KMS-11 (cell line): ENCODE measurements at regions not wholly inside any gene's neighbourhood (a gene's known extent, or its start where the extent isn't known, plus 50 kb on each side); places are given as distances from the start of the nearest gene placed in this dataset.

Experiments
- H2AFZ ChIP-seq: fragments of 200-600 bp; sonication (generic); 2 replicates; pipeline ENCODE4 v1.6.1; 2016; ENCODE audit warnings: antibody characterized with exemption, mixed run types, low read depth
- H3K27ac ChIP-seq: fragments of 200-600 bp; sonication (generic); 2 replicates; pipeline ENCODE4 v1.6.1; 2016; ENCODE audit warnings: mild to moderate bottlenecking, mixed run types
- H3K27me3 ChIP-seq: fragments of 200-600 bp; sonication (generic); 2 replicates; pipeline ENCODE4 v1.6.1; 2017; ENCODE audit warnings: mild to moderate bottlenecking, low read depth, mixed run types, moderate library complexity; ENCODE audit not compliant: insufficient read depth
- H3K36me3 ChIP-seq: fragments of 200-600 bp; sonication (generic); 2 replicates; pipeline ENCODE4 v1.6.1; 2017; ENCODE audit warnings: mild to moderate bottlenecking, mixed run types; ENCODE audit not compliant: insufficient read depth
- H3K4me1 ChIP-seq: fragments of 200-600 bp; sonication (generic); 2 replicates; pipeline ENCODE4 v1.6.1; 2016; ENCODE audit warnings: mild to moderate bottlenecking, low read depth, mixed run types; ENCODE audit not compliant: poor library complexity, severe bottlenecking
- H3K4me2 ChIP-seq: fragments of 200-600 bp; sonication (generic); 2 replicates; pipeline ENCODE4 v1.7.0; 2016; ENCODE audit warnings: mild to moderate bottlenecking, mixed run types
- H3K4me3 ChIP-seq: fragments of 200-600 bp; sonication (generic); IDR thresholded peaks from 2 replicates; pipeline ENCODE4 v1.6.1; 2017; ENCODE audit warnings: low read depth, low read length, mixed read lengths; ENCODE audit not compliant: insufficient read depth
- H3K79me2 ChIP-seq: fragments of 200-600 bp; sonication (generic); 2 replicates; pipeline ENCODE4 v1.6.1; 2016; ENCODE audit warnings: low read depth, mixed run types; ENCODE audit not compliant: insufficient read depth
- H3K9ac ChIP-seq: fragments of 200-600 bp; sonication (generic); 2 replicates; pipeline ENCODE4 v1.6.1; 2016; ENCODE audit warnings: mild to moderate bottlenecking, mixed run types
- H4K20me1 ChIP-seq: fragments of 200-600 bp; sonication (generic); 2 replicates; pipeline ENCODE4 v1.6.1; 2016; ENCODE audit warnings: mild to moderate bottlenecking, mixed run types; ENCODE audit not compliant: insufficient read depth
- CTCF ChIP-seq: fragments of 200-600 bp; sonication (generic); conservative IDR thresholded peaks from 2 replicates; pipeline ENCODE4 v1.6.1; 2017; ENCODE audit warnings: low read depth, mild to moderate bottlenecking, antibody characterized with exemption, low read length, moderate library complexity, mixed read lengths

GRCh38 chr2:120596990-120597594 lies 138.6 kb upstream of the GLI2 start:
- no peaks in the 10 kb centered on the region for H3K36me3 ChIP-seq
- H3K79me2 ChIP-seq = no peaks in the 10 kb centered on the region
- H3K4me3 ChIP-seq = no peak overlapping the region
- no peak overlapping the region for H3K9ac ChIP-seq
- TF ChIP-seq CTCF = no peak
- H3K27me3 ChIP-seq = no peaks in the 10 kb centered on the region
- H4K20me1 ChIP-seq = no peaks in the 10 kb centered on the region
- no peak overlapping the region for H2AFZ ChIP-seq
- H3K4me2 ChIP-seq = no peak overlapping the region
- no peaks in the 10 kb centered on the region for H3K4me1 ChIP-seq
- H3K27ac ChIP-seq = no peak overlapping the region

- H3K27ac ChIP-seq = no peak overlapping the region
- H3K27me3 ChIP-seq = no peaks in the 10 kb centered on the region
- H3K79me2 ChIP-seq = no peaks in the 10 kb centered on the region
- H2AFZ ChIP-seq = no peak overlapping the region
- no peak for TF ChIP-seq CTCF
- no peaks in the 10 kb centered on the region for H4K20me1 ChIP-seq
- H3K4me3 ChIP-seq = no peak overlapping the region
- H3K9ac ChIP-seq = no peak overlapping the region
- no peaks in the 10 kb centered on the region for H3K4me1 ChIP-seq
- no peak overlapping the region for H3K4me2 ChIP-seq
- H3K36me3 ChIP-seq = no peaks in the 10 kb centered on the region
Observed at GRCh38 chr2:120597595-120598193, 138.0 kb upstream of the GLI2 start.

- no peak overlapping the region for H3K4me3 ChIP-seq
- TF ChIP-seq CTCF = no peak
- no peak overlapping the region for H2AFZ ChIP-seq
- no peaks in the 10 kb centered on the region for H3K36me3 ChIP-seq
- H3K4me1 ChIP-seq = no peaks in the 10 kb centered on the region
- H4K20me1 ChIP-seq = no peaks in the 10 kb centered on the region
- H3K27ac ChIP-seq = no peak overlapping the region
- no peaks in the 10 kb centered on the region for H3K79me2 ChIP-seq
- no peak overlapping the region for H3K9ac ChIP-seq
- H3K4me2 ChIP-seq = no peak overlapping the region
- no peaks in the 10 kb centered on the region for H3K27me3 ChIP-seq
Observed at GRCh38 chr2:120598416-120598815, 137.3 kb upstream of the GLI2 start.

GRCh38 chr2:120599072-120599471 lies 136.6 kb upstream of the GLI2 start:
- H3K4me3 ChIP-seq = no peak overlapping the region
- H3K4me1 ChIP-seq = no peaks in the 10 kb centered on the region
- TF ChIP-seq CTCF = no peak
- H3K4me2 ChIP-seq = no peak overlapping the region
- no peaks in the 10 kb centered on the region for H3K36me3 ChIP-seq
- H3K27me3 ChIP-seq = no peaks in the 10 kb centered on the region
- H2AFZ ChIP-seq = no peak overlapping the region
- H3K79me2 ChIP-seq = no peaks in the 10 kb centered on the region
- H3K9ac ChIP-seq = no peak overlapping the region
- H3K27ac ChIP-seq = no peak overlapping the region
- H4K20me1 ChIP-seq = no peaks in the 10 kb centered on the region
